GM12892 (cell line): ENCODE measurements at regions not wholly inside any gene's neighbourhood (a gene's known extent, or its start where the extent isn't known, plus 50 kb on each side); places are given as distances from the start of the nearest gene placed in this dataset.

Source experiments
- DNase-seq: peaks from one replicate; pipeline ENCODE4 v3.0.0; 2011; ENCODE audit not compliant: insufficient read length
- FAIRE-seq: peaks from 2 replicates; lab custom pipeline; 2011; peaks lifted over from hg19 to GRCh38; lab: Jason Lieb, UNC
- POLR2A ChIP-seq: IDR thresholded peaks from 2 replicates; pipeline ENCODE4 v1.6.1; 2011; ENCODE audit warnings: low read depth, low read length, control low read depth
- POLR2AphosphoS5 ChIP-seq: IDR thresholded peaks from 2 replicates; pipeline ENCODE4 v1.6.1; 2011; ENCODE audit warnings: low read depth, low read length, control low read depth
- TAF1 ChIP-seq: IDR thresholded peaks from 2 replicates; pipeline ENCODE4 v1.6.1; 2011; ENCODE audit warnings: low read depth, mild to moderate bottlenecking, control low read depth, low read length, borderline replicate concordance

DNA sequence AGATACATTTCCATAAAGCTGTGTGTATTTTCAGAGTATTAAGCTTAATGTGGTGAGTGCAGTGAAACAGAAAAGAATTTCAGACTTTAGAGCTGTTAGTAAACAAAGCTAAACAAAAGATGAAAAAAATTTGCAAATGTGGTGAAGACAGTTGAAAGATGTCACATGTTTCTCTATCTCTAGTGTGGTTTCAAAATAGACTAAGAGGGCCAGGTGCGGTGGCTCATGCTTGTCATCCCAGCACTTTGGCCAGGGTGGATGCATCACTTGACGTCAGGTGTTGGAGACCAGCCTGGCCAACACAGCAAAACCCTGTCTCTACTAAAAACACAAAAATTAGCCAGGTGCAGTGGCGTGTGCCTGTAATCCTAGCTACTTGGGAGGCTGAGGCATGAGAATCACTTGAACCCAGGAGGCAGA lies 466.0 kb upstream of the NR2F2 start:
- FAIRE-seq (no peak), DNase-seq (no peak)
- TF ChIP-seq POLR2A = no peak
- no peak for TF ChIP-seq TAF1
- TF ChIP-seq POLR2AphosphoS5 = no peak

- DNase-seq (no peak), FAIRE-seq (no peak)
These were observed 465.2 kb upstream of the NR2F2 start for GRCh38 chr15:95865330-95865739.

DNA sequence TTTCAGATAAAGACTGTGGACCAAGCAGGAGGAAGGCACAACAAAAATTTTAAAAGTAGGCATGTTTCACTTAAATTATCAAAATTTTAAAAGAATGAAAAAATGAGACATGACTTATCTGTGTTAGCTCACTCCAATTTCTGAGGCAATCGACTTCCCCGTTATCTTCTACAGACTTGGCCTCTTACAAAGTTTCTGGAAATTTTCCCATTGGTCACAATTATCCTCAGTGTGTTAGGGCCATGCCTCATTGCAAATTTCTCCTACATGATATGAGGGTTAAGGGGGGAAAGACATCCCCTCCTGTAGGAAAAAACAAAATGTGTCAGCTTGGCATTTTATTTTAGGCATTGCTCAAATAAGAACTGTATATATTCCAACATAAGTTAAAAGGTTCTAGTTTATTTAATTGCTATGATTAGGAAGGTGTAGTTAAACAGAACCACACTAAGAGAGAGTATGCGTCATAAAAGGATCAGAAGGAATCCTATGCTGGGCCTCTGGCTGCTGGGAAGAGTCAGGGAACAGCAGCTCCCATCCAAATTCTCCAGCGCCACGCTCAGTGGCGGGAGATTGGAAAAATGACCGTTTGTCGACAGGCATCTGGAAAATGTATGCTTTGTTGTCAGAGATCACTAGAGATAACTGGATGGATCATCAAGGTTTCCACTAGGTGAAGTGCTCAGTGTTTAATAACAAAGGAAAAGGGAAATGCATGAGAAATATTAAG lies 463.6 kb upstream of the NR2F2 start:
- FAIRE-seq = no peak

More at GRCh38 chr15:95865330-95865739, 465.2 kb upstream of the NR2F2 start:
- no peak for TF ChIP-seq POLR2AphosphoS5
- TF ChIP-seq TAF1 = no peak
- no peak for TF ChIP-seq POLR2A

DNA sequence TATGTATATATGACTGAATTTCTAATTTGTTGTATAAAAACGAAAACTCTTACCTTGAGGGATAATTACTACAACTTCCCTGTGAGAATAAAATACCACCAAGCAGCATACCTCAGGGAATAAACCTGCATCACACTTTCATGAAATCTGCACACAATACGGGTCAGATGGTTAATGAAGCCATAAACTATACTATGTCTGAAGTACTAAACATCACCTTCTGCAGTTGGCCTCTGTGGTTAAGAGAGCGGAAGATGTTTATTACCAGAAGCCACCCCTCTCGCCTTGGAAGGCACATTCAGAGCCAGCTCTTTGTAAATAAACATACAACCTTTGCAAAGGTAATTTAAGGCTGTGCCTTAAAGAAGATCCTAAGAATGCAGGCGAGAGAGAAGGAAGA lies 462.1 kb upstream of the NR2F2 start:
- FAIRE-seq (no peak), DNase-seq (no peak)
- TF ChIP-seq POLR2AphosphoS5 (no peak), POLR2A (no peak), TAF1 (no peak)

More for the DNA sequence above, 463.6 kb upstream of the NR2F2 start:
- no peak for DNase-seq
- TF ChIP-seq POLR2A (no peak), POLR2AphosphoS5 (no peak), TAF1 (no peak)

DNA sequence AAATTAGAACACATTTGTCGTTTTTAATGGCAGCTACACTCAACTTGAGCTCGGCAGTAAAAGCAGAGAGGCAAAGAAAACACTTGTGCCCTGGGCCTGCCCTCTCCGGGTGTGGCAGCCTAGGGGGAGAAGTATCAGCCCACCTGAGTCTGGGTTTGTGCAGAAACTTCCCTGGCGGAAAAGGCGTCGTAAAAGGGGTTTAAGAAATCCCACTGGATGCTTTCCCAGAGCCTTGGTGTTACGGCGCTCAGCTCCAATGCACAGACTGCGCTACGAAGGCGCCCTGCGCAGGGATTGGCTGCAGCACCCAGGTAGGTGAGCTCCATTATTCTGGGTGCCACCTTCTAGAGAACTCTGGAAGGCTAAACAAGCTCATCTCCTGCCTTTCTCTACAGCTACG lies 461.5 kb upstream of the NR2F2 start:
- DNase-seq (no peak), FAIRE-seq (no peak)
- TF ChIP-seq TAF1 (no peak), POLR2AphosphoS5 (no peak), POLR2A (no peak)

GRCh38 chr15:95869920-95870319 lies 460.6 kb upstream of the NR2F2 start:
- FAIRE-seq (no peak), DNase-seq (no peak)
- no peak for TF ChIP-seq TAF1
- TF ChIP-seq POLR2A = no peak
- no peak for TF ChIP-seq POLR2AphosphoS5

DNA sequence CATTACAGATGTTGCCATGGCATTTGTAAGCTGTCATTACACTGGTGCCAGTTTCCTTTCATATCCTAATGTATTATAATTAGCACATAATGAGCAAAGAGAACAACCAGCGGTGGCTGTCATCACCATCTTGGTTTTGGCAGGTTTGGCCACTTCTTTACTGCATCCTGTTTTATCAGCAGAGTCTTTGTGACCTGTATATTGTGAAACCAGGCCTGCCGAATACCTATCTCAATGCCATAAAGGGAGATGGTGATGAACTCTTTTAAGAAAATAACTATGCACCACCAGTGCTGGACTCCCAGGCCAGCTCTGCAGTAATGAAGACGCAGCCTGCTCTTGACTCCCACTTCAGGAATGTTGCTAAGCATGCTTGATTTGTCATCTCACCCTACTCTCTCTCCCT lies 458.1 kb upstream of the NR2F2 start:
- no peak for TF ChIP-seq TAF1
- no peak for TF ChIP-seq POLR2A
- TF ChIP-seq POLR2AphosphoS5 = no peak
- no peak for FAIRE-seq
- no peak for DNase-seq

GRCh38 chr15:95874637-95875036 lies 455.9 kb upstream of the NR2F2 start:
- no peak for TF ChIP-seq TAF1
- no peak for TF ChIP-seq POLR2A
- TF ChIP-seq POLR2AphosphoS5 = no peak
- no peak for DNase-seq
- no peak for FAIRE-seq

GRCh38 chr15:95875121-95875643 lies 455.3 kb upstream of the NR2F2 start:
- no peak for DNase-seq
- FAIRE-seq = no peak
- TF ChIP-seq POLR2AphosphoS5 (no peak), POLR2A (no peak), TAF1 (no peak)

- DNase-seq (no peak), FAIRE-seq (no peak)
- no peak for TF ChIP-seq TAF1
- TF ChIP-seq POLR2AphosphoS5 = no peak
- no peak for TF ChIP-seq POLR2A
These were observed 450.4 kb upstream of the NR2F2 start for GRCh38 chr15:95880031-95880570.

DNA sequence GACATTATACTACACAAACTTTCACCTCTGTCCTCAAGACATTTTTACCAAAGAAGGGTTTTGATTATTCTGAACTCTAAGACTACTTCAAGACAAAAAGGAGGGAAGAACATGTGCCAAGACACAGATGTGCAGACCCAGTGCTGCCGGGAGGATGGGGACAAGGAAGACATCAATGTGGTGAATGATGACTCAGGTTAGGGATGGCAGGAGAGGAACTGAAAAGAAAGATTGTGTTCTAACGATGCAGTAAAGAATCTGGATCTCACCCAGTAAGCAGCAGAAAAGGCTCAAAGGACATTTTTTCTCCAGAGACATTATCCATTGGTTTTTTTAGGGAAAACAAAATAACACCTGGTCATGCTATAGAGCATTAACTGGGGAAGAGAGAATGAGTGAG lies 449.9 kb upstream of the NR2F2 start:
- FAIRE-seq (no peak), DNase-seq (no peak)
- TF ChIP-seq POLR2AphosphoS5 = no peak

- FAIRE-seq = no peak
These were observed 447.4 kb upstream of the NR2F2 start for GRCh38 chr15:95883064-95883463.

More at GRCh38 chr15:95883064-95883463, 447.4 kb upstream of the NR2F2 start:
- TF ChIP-seq TAF1 (no peak), POLR2AphosphoS5 (no peak), POLR2A (no peak)
- DNase-seq = no peak
